CD4-positive, alpha-beta memory T cell (primary cell): ENCODE measurements at regions not wholly inside any gene's neighbourhood (a gene's known extent, or its start where the extent isn't known, plus 50 kb on each side); places are given as distances from the start of the nearest gene placed in this dataset.
"Not testable (repeated sequence)": the region's sequence is repeated elsewhere in the genome, so short reads cannot be mapped to it uniquely, and the experiment has no call there.

Source experiments
- CTCF ChIA-PET: fragments of 350-600 bp; sonication (Branson Sonifier 250); formaldehyde crosslinking; loops from one replicate; lab custom pipeline; 2021; ENCODE audit warnings: inconsistent platforms; ENCODE audit not compliant: partially characterized antibody; lab: Charles Lee
- POLR2A ChIA-PET: fragments of 350-600 bp; sonication (Branson Sonifier 250); formaldehyde crosslinking; loops from one replicate; lab custom pipeline; 2021; ENCODE audit not compliant: partially characterized antibody; lab: Charles Lee
- DNase-seq, 5 donors: peaks; one replicate each; pipeline versions ENCODE4 v3.0.0 to v3.0.0-alpha.2; 2020 to 2022; ENCODE audit warnings: mixed read lengths in 1 of 5
- H3K27ac ChIP-seq: one replicate; pipeline ENCODE4 v1.7.0; 2013; ENCODE audit warnings: low read depth, low read length
- H3K27me3 ChIP-seq: 2 replicates; pipeline ENCODE4 v1.7.0; 2013; ENCODE audit warnings: mild to moderate bottlenecking, low read length, moderate library complexity; ENCODE audit not compliant: insufficient read depth
- H3K36me3 ChIP-seq: 2 replicates; pipeline ENCODE4 v1.7.0; 2013; ENCODE audit warnings: mild to moderate bottlenecking, low read length, moderate library complexity; ENCODE audit not compliant: insufficient read depth
- H3K4me1 ChIP-seq: 2 replicates; pipeline ENCODE4 v1.7.0; 2013; ENCODE audit warnings: mild to moderate bottlenecking, low read length, moderate library complexity; ENCODE audit not compliant: insufficient read depth
- H3K4me3 ChIP-seq, 2 donors: one replicate each; pipeline ENCODE4 v1.7.0; 2013; ENCODE audit warnings: low read length in 2 of 2, mild to moderate bottlenecking in 1 of 2
- H3K9me3 ChIP-seq, 2 donors: one replicate each; pipeline ENCODE4 v1.7.0; 2013; ENCODE audit warnings: low read length in 2 of 2, control low read depth in 1 of 2; ENCODE audit not compliant: control insufficient read depth in 1 of 2
- H3K27ac Mint-ChIP-seq, 7 donors: one replicate each; pipeline ENCODE4 v1.8.0; 2020 to 2021; ENCODE audit warnings: mixed read lengths in 7 of 7, mild to moderate bottlenecking in 6 of 7, inconsistent platforms in 3 of 7, moderate library complexity in 3 of 7
- H3K27me3 Mint-ChIP-seq, 2 donors: one replicate each; pipeline ENCODE4 v1.8.0; 2020 to 2021; ENCODE audit warnings: mixed read lengths in 2 of 2
- H3K36me3 Mint-ChIP-seq, 2 donors: one replicate each; pipeline ENCODE4 v1.8.0; 2020 to 2021; ENCODE audit warnings: mixed read lengths in 2 of 2, inconsistent platforms in 1 of 2, mild to moderate bottlenecking in 1 of 2
- H3K4me1 Mint-ChIP-seq, 4 donors: one replicate each; pipeline ENCODE4 v1.8.0; 2020 to 2021; ENCODE audit warnings: mixed read lengths in 4 of 4, mild to moderate bottlenecking in 1 of 4
- H3K4me3 Mint-ChIP-seq, 8 donors: one replicate each; pipeline ENCODE4 v1.8.0; 2020 to 2021; ENCODE audit warnings: mixed read lengths in 8 of 8, mild to moderate bottlenecking in 7 of 8, moderate library complexity in 6 of 8, inconsistent platforms in 3 of 8
- H3K9me3 Mint-ChIP-seq, 8 donors: one replicate each; pipeline ENCODE4 v1.8.0; 2020 to 2021; ENCODE audit warnings: mixed read lengths in 8 of 8, mild to moderate bottlenecking in 5 of 8, inconsistent platforms in 3 of 8, moderate library complexity in 1 of 8
- intact Hi-C: fragments of 100-400 bp; cut with micrococcal nuclease; formaldehyde crosslinking; loops from one replicate; pipeline ENCODE4 v1.15.1; 2023

GRCh38 chr2:88892788-88893187, 201.3 kb downstream of the RPIA start:
- no peaks in the 10 kb centered on the region for H3K36me3 Mint-ChIP-seq
- H3K4me3 ChIP-seq: no peak overlapping the region
- H3K27me3 ChIP-seq: no peaks in the 10 kb centered on the region
- H3K4me1 Mint-ChIP-seq: no peaks in the 10 kb centered on the region
- H3K27ac ChIP-seq: no peak overlapping the region
- no peaks in the 10 kb centered on the region for H3K9me3 ChIP-seq
- H3K27ac Mint-ChIP-seq: no peak overlapping the region
- ChIA-PET POLR2A (no interaction called here), CTCF (interaction anchor here (1.7 to 2.2 kb wide), 2 partner anchors 11 to 13 kb away, joined by 6 to 8 read pairs; no protein-coding TSS in a partner anchor)
- no peaks in the 10 kb centered on the region for H3K36me3 ChIP-seq
- H3K4me1 ChIP-seq: no peaks in the 10 kb centered on the region
- no peak overlapping the region for H3K4me3 Mint-ChIP-seq
- peaks cover 5% of the 10 kb centered on the region in 2 donors for H3K27me3 Mint-ChIP-seq
- no peak for DNase-seq
- no peaks in the 10 kb centered on the region for H3K9me3 Mint-ChIP-seq
- intact Hi-C loops: no loop called here

GRCh38 chr2:88896971-88897370, 205.5 kb downstream of the RPIA start:
- DNase-seq: no peak
- no peak overlapping the region for H3K27ac Mint-ChIP-seq
- no peak overlapping the region for H3K4me3 ChIP-seq
- no peaks in the 10 kb centered on the region for H3K9me3 ChIP-seq
- POLR2A ChIA-PET: no interaction called here
- H3K4me1 ChIP-seq: no peaks in the 10 kb centered on the region
- intact Hi-C loops: no loop called here
- H3K27me3 ChIP-seq: no peaks in the 10 kb centered on the region
- H3K27me3 Mint-ChIP-seq: peaks cover 2 to 12% of the 10 kb centered on the region in 2 donors
- H3K36me3 ChIP-seq: no peaks in the 10 kb centered on the region
- no peaks in the 10 kb centered on the region for H3K4me1 Mint-ChIP-seq
- CTCF ChIA-PET: interaction anchor here (1.3 kb wide), 1 partner anchor 17 kb away, joined by 3 read pairs; no protein-coding TSS in a partner anchor
- peaks cover 0 to 3% (median 0%) of the 10 kb centered on the region in 8 donors for H3K9me3 Mint-ChIP-seq
- H3K4me3 Mint-ChIP-seq: no peak overlapping the region
- no peak overlapping the region for H3K27ac ChIP-seq
- H3K36me3 Mint-ChIP-seq: no peaks in the 10 kb centered on the region

DNA sequence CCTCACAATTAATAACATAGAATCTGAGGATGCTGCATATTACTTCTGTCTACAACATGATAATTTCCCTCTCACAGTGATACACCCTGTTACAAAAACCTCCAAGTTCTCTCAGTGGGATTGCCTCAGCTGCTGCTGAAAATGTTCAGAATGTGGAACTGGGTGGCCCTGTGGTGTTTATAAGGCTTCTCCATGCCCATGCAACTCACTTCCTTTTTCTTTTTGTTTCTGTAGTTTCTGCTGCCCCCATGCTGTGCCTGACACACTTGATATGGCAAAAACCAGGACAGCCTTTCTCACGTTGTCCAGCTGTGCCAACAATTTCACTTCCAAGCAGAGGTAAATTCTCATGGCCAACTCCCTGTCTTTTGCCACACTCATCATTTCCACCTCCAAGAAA, 206.2 kb downstream of the RPIA start:
- Histone ChIP-seq H3K4me3 (no peak overlapping the region), H3K9me3 (no peaks in the 10 kb centered on the region), H3K27me3 (no peaks in the 10 kb centered on the region), H3K36me3 (no peaks in the 10 kb centered on the region), H3K27ac (no peak overlapping the region), H3K4me1 (no peaks in the 10 kb centered on the region)
- Mint-ChIP-seq H3K27ac (no peak overlapping the region), H3K4me1 (no peaks in the 10 kb centered on the region), H3K9me3 (peaks cover 0 to 3% (median 0%) of the 10 kb centered on the region in 8 donors), H3K36me3 (no peaks in the 10 kb centered on the region), H3K4me3 (no peak overlapping the region), H3K27me3 (peaks cover 2 to 12% of the 10 kb centered on the region in 2 donors)
- ChIA-PET CTCF (interaction anchor here (1.3 kb wide), 1 partner anchor 17 kb away, joined by 3 read pairs; no protein-coding TSS in a partner anchor), POLR2A (no interaction called here)
- intact Hi-C loops: no loop called here
- no peak for DNase-seq

DNA sequence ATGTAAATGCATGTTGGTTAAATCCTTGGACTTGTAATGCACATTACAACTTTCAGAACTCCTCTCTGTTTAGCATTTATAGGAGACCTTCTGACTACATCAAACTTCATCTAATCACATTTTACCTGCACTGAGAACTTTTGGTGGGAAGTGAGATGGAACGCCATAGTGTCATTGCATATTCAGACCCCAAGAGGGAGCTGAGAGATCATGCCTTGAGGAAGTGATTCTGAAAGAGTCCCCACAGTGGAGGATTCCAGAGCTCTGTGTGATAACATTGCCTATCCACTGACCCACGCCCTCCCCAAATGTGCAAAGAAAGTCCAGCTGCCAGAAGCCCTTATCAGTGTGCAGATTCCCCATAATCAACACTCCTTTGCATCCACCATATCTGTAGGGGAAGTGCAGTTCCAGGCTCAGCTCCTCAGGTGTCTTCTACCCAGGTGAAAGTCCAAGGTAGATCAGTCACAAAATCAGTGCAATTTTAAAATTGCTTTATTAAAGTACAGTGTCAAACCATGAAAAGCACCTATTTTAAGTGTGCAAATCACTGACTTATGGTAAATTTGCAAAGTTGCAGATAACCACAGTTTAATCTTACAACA, 212.4 kb downstream of the RPIA start:
- no peak overlapping the region for H3K27ac Mint-ChIP-seq
- intact Hi-C loops: no loop called here
- peaks cover 13% of the 10 kb centered on the region in 2 donors for H3K27me3 Mint-ChIP-seq
- H3K4me1 ChIP-seq: no peaks in the 10 kb centered on the region
- no peak overlapping the region for H3K27ac ChIP-seq
- H3K9me3 Mint-ChIP-seq: peaks cover 0 to 3% (median 0%) of the 10 kb centered on the region in 8 donors
- CTCF ChIA-PET: interaction anchor here (1.2 kb wide), 1 partner anchor 9 kb away, joined by 4 read pairs; no protein-coding TSS in a partner anchor
- POLR2A ChIA-PET: no interaction called here
- DNase-seq: no peak
- no peak overlapping the region for H3K4me3 Mint-ChIP-seq
- no peak overlapping the region for H3K4me3 ChIP-seq
- H3K27me3 ChIP-seq: no peaks in the 10 kb centered on the region
- H3K4me1 Mint-ChIP-seq: no peaks in the 10 kb centered on the region
- H3K36me3 Mint-ChIP-seq: no peaks in the 10 kb centered on the region
- H3K36me3 ChIP-seq: no peaks in the 10 kb centered on the region
- H3K9me3 ChIP-seq: no peaks in the 10 kb centered on the region

DNA sequence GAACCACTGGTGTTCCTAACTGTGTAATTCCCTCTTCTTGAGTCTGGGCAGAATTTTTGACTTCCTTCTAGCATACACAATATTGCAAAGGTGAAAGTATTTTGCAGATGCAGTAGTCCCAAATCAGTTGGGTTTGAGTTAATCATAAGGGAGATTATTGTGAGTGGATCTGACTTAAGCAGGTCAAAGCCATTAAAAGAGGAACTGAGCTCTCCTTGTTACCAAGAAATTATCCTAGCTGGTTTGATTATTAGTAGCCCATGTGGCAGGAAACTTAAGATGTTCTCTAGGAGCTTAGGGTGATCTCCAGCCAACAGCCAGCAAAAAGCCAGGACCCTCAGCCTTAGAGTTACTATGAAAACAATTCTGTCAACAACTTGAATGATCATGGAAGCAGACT, 221.8 kb downstream of the RPIA start:
- DNase-seq: no peak
- no peaks in the 10 kb centered on the region for H3K4me1 ChIP-seq
- POLR2A ChIA-PET: no interaction called here
- CTCF ChIA-PET: no interaction called here
- H3K4me3 Mint-ChIP-seq: no peak overlapping the region
- H3K4me3 ChIP-seq: no peak overlapping the region
- H3K27ac ChIP-seq: no peak overlapping the region
- intact Hi-C loops: no loop called here
- H3K36me3 ChIP-seq: no peaks in the 10 kb centered on the region
- no peaks in the 10 kb centered on the region for H3K9me3 ChIP-seq
- H3K27ac Mint-ChIP-seq: no peak overlapping the region
- H3K36me3 Mint-ChIP-seq: no peaks in the 10 kb centered on the region
- peaks cover 0 to 2% (median 0%) of the 10 kb centered on the region in 8 donors for H3K9me3 Mint-ChIP-seq
- H3K27me3 Mint-ChIP-seq: peaks cover 9 to 15% of the 10 kb centered on the region in 2 donors
- no peaks in the 10 kb centered on the region for H3K27me3 ChIP-seq
- H3K4me1 Mint-ChIP-seq: no peaks in the 10 kb centered on the region

- no peak overlapping the region for H3K27ac Mint-ChIP-seq
- no peak for DNase-seq
- H3K9me3 ChIP-seq: no peaks in the 10 kb centered on the region
- no peaks in the 10 kb centered on the region for H3K27me3 ChIP-seq
- no peaks in the 10 kb centered on the region for H3K36me3 ChIP-seq
- no peaks in the 10 kb centered on the region for H3K9me3 Mint-ChIP-seq
- no peaks in the 10 kb centered on the region for H3K4me1 Mint-ChIP-seq
- CTCF ChIA-PET: no interaction called here
- POLR2A ChIA-PET: no interaction called here
- no peak overlapping the region for H3K4me3 Mint-ChIP-seq
- no peak overlapping the region for H3K27ac ChIP-seq
- H3K36me3 Mint-ChIP-seq: no peaks in the 10 kb centered on the region
- intact Hi-C loops: no loop called here
- no peak overlapping the region for H3K4me3 ChIP-seq
- no peaks in the 10 kb centered on the region for H3K4me1 ChIP-seq
- peaks cover 2 to 5% of the 10 kb centered on the region in 2 donors for H3K27me3 Mint-ChIP-seq
Measured at GRCh38 chr2:88919087-88919738, 227.7 kb downstream of the RPIA start.

- H3K9me3 ChIP-seq, POLR2A ChIA-PET, intact Hi-C loops, CTCF ChIA-PET, H3K27me3 Mint-ChIP-seq, DNase-seq, H3K4me1 ChIP-seq, H3K4me1 Mint-ChIP-seq, H3K27ac Mint-ChIP-seq, H3K36me3 Mint-ChIP-seq, H3K36me3 ChIP-seq, H3K9me3 Mint-ChIP-seq, H3K4me3 Mint-ChIP-seq, H3K4me3 ChIP-seq, H3K27me3 ChIP-seq, H3K27ac ChIP-seq: not testable (repeated sequence)
Measured at GRCh38 chr2:88920399-88920798, 228.9 kb downstream of the RPIA start.
